GM12873 (cell line): ENCODE measurements at regions not wholly inside any gene's neighbourhood (a gene's known extent, or its start where the extent isn't known, plus 50 kb on each side); places are given as distances from the start of the nearest gene placed in this dataset.

Experiments
- TF ChIP-seq, protein P1 (sequence below): IDR thresholded peaks from 2 replicates; pipeline ENCODE4 v1.5.1; 2012; ENCODE audit warnings: low read depth, mild to moderate bottlenecking, moderate library complexity, low read length, control low read depth; ENCODE audit not compliant: insufficient read depth; ENCODE audit errors: missing control alignments

- TF ChIP-seq, protein P1, sequence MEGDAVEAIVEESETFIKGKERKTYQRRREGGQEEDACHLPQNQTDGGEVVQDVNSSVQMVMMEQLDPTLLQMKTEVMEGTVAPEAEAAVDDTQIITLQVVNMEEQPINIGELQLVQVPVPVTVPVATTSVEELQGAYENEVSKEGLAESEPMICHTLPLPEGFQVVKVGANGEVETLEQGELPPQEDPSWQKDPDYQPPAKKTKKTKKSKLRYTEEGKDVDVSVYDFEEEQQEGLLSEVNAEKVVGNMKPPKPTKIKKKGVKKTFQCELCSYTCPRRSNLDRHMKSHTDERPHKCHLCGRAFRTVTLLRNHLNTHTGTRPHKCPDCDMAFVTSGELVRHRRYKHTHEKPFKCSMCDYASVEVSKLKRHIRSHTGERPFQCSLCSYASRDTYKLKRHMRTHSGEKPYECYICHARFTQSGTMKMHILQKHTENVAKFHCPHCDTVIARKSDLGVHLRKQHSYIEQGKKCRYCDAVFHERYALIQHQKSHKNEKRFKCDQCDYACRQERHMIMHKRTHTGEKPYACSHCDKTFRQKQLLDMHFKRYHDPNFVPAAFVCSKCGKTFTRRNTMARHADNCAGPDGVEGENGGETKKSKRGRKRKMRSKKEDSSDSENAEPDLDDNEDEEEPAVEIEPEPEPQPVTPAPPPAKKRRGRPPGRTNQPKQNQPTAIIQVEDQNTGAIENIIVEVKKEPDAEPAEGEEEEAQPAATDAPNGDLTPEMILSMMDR = peak; percentile 66
These were observed 174.5 kb upstream of the HDAC9 start for GRCh38 chr7:18320971-18321567.

DNA sequence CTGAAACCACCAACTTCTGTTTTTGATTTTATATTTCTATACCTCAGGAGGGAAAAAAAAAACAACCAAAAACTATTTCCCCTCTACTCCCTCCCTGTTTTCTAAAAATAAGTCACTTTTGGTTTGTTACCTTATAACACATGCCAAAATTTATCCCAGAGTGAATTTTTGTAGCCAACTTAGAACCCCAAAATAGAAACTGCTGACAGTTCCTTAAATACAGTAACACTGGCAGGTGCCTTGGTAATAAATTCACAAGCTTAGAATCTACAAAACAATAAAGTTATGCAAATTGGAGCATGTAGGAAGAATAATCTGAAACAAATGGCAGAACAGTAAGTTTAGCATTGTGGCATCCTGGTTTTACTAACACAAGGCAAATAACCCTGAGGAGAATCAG lies 165.0 kb upstream of the HDAC9 start:
- TF ChIP-seq, protein P1 = no peak

DNA sequence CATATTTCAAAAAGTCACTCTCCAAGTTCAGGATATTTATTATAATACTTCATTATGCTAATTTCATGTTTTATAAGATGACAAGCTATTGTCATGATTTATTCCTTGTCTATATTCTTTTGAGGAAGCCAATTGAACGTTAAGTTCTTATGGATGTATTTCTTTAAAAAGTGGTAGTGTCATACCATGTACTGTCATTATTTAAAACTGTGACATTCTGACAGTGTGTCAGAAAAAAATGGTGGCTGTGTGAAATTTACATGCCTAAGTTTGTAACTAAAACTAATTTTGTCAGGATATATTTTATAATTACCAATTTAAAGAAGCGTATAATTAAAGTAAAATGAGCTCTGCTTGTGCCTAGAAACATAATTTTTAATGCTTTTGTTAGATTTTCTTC lies 158.9 kb upstream of the HDAC9 start:
- TF ChIP-seq, protein P1 = no peak

GRCh38 chr7:18337048-18337809 lies 158.3 kb upstream of the HDAC9 start:
- TF ChIP-seq, protein P1 = no peak

DNA sequence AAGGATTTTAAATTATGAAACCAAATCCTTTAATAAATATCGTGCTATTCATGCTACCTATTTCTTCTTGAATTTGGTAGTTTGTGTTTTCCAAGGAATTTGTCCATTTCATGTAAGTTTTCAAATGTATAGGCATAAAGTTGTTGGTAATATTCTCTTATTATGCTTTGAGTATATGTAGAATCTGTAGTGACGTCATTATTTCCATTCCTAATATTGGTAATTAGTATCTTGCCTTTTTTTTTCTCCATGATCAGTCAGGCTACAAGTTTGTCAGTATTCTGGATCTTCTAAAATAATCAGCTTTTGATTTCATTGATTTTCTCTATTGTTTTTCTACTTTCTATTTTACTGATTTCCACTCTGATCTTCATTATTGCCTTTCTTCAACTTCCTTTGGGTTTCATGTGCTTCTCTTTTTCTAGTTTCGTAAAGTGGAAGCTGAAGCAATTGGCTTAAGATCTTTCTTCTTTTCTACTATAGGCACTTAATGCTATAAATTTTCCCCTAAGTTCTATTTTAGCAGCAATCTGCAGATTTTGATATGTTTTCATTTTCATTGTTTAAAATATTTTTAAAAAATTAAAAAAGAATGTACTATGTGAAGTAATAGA lies 156.5 kb upstream of the HDAC9 start:
- TF ChIP-seq, protein P1 = no peak

DNA sequence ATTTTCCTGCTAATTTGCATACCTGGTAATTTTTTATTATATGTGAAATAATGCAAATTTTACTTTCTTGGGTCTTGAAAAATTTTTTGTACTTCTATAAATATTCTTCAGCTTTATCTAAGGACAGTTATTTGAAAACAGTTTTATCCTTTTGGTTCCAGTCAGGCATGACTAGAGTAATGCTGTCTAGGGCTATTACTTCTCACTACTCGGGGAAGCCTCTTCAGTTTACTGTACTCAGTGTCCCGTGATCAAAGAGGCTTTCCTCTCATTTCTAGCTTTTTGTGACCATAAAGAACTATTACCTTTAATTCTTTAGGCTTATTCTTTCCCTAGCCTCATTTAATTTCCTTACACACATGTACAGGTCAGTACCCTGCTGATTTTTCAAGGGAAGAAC lies 153.8 kb upstream of the HDAC9 start:
- TF ChIP-seq, protein P1 = no peak

DNA sequence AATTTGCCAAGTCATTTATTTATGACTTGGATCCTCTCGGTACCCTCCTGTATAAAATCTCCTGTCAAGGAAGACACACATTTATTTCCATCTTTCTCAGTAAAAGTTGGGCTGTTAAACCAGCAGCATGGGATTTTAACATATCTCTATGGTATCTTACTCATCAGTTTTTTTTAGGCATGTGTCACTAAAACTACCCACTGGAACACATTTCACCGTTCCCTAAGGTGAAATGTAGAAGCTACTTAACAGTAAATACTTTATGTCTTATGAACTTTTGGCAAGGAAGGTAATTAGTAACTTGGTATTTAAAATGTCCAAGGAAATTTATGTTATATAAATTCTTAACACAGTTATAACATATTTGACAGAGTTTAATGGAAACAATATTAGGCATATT lies 152.5 kb upstream of the HDAC9 start:
- TF ChIP-seq, protein P1 = no peak
